Endothelial cell of umbilical vein (primary cell): ENCODE measurements at regions not wholly inside any gene's neighbourhood (a gene's known extent, or its start where the extent isn't known, plus 50 kb on each side); places are given as distances from the start of the nearest gene placed in this dataset.

Experiments used
- BruUV-seq: library from RNA; stranded (reverse); fragments of 400-500 nt; replicated peaks from 2 replicates; lab custom pipeline; 2021; lab: Mats Ljungman, UMichigan
- CTCF ChIA-PET: fragments of 300-600, 350-600 bp; sonication (Branson Sonifier 250); formaldehyde crosslinking; loops from one replicate; lab custom pipeline; 2021; ENCODE audit warnings: antibody characterized with exemption, inconsistent platforms; lab: Charles Lee
- POLR2A ChIA-PET: fragments of 300-600, 350-600 bp; sonication (Branson Sonifier 250); formaldehyde crosslinking; loops from one replicate; lab custom pipeline; 2021; ENCODE audit warnings: antibody characterized with exemption, inconsistent platforms; lab: Charles Lee
- DNase-seq: peaks from one replicate; pipeline ENCODE4 v3.0.0-alpha.2; 2011; ENCODE audit warnings: low read depth, low spot score
- FAIRE-seq: peaks from 2 replicates; lab custom pipeline; 2011; peaks lifted over from hg19 to GRCh38; lab: Jason Lieb, UNC
- H2AFZ ChIP-seq: 2 replicates; pipeline ENCODE4 v1.6.0; 2012; ENCODE audit warnings: low read depth, low read length, control low read depth, inconsistent platforms
- H3K27ac ChIP-seq: 2 replicates; pipeline ENCODE4 v1.5.1; 2011; ENCODE audit warnings: low read depth, mild to moderate bottlenecking, control low read depth, low read length, moderate library complexity; ENCODE audit not compliant: insufficient read depth
- H3K27me3 ChIP-seq, 2 experiments: 2 replicates each; pipeline versions ENCODE4 v1.6.0 to v1.6.1; 2011; ENCODE audit warnings: low read length in 2 of 2, mixed read lengths in 1 of 2; ENCODE audit not compliant: control insufficient read depth in 2 of 2, insufficient read depth in 2 of 2
- H3K36me3 ChIP-seq, 2 experiments: 2 replicates in 1 of 2; 3 replicates in 1 of 2; pipeline ENCODE4 v1.5.1; 2011; ENCODE audit warnings: low read length in 2 of 2, mild to moderate bottlenecking in 1 of 2, moderate library complexity in 1 of 2; ENCODE audit not compliant: control insufficient read depth in 2 of 2, insufficient read depth in 2 of 2; ENCODE audit errors: extremely low read depth in 1 of 2
- H3K4me1 ChIP-seq: 3 replicates; pipeline ENCODE4 v1.5.1; 2011; ENCODE audit warnings: mild to moderate bottlenecking, low read length; ENCODE audit not compliant: control insufficient read depth, insufficient read depth; ENCODE audit errors: extremely low read depth
- H3K4me2 ChIP-seq: 2 replicates; pipeline ENCODE4 v1.6.1; 2011; ENCODE audit warnings: low read length, control low read depth, mixed read lengths; ENCODE audit not compliant: insufficient read depth
- H3K4me3 ChIP-seq, 3 experiments: fragments of 200-600 bp in 1 of 3; sonication (generic), shearing (Covaris generic) in 1 of 3; replicated peaks in 1 of 3; 2 replicates each; pipeline ENCODE4 v1.5.1; 2011 to 2016; ENCODE audit warnings: control low read depth in 3 of 3, low read length in 3 of 3, mild to moderate bottlenecking in 2 of 3, inconsistent platforms in 1 of 3, low read depth in 1 of 3, moderate library complexity in 1 of 3; ENCODE audit not compliant: insufficient read depth in 1 of 3
- H3K79me2 ChIP-seq: 2 replicates; pipeline ENCODE4 v1.6.0; 2012; ENCODE audit warnings: low read length, inconsistent platforms; ENCODE audit not compliant: control insufficient read depth, insufficient read depth
- H3K9ac ChIP-seq: replicated peaks from 2 replicates; pipeline ENCODE3; 2011; ENCODE audit warnings: low read length, control low read depth; ENCODE audit not compliant: insufficient read depth; ENCODE audit errors: extremely low read depth
- H3K9me1 ChIP-seq: replicated peaks from 3 replicates; pipeline ENCODE4 v1.6.0; 2011; ENCODE audit warnings: mild to moderate bottlenecking, low read length; ENCODE audit not compliant: control insufficient read depth, insufficient read depth; ENCODE audit errors: extremely low read depth
- H3K9me3 ChIP-seq: replicated peaks from 2 replicates; pipeline ENCODE4 v1.5.1; 2012; ENCODE audit warnings: low read length, inconsistent platforms; ENCODE audit not compliant: control insufficient read depth, insufficient read depth
- H4K20me1 ChIP-seq: replicated peaks from 2 replicates; pipeline ENCODE3; 2011; ENCODE audit warnings: mild to moderate bottlenecking, low read length; ENCODE audit not compliant: control insufficient read depth, insufficient read depth; ENCODE audit errors: extremely low read depth
- EZH2 ChIP-seq: IDR thresholded peaks from 2 replicates; pipeline ENCODE4 v1.6.1; 2012; ENCODE audit warnings: borderline replicate concordance, low read depth, mild to moderate bottlenecking, moderate library complexity, low read length, inconsistent platforms; ENCODE audit not compliant: severe bottlenecking
- FOS ChIP-seq: IDR thresholded peaks from 2 replicates; pipeline ENCODE4 v1.6.1; 2011; ENCODE audit warnings: mild to moderate bottlenecking, low read length, moderate library complexity, borderline replicate concordance; ENCODE audit not compliant: insufficient read depth
- GATA2 ChIP-seq: IDR thresholded peaks from 2 replicates; pipeline ENCODE4 v1.7.0; 2011; ENCODE audit warnings: low read depth, mild to moderate bottlenecking, moderate library complexity, mixed read lengths, low read length; ENCODE audit not compliant: insufficient read length, insufficient read depth
- JUN ChIP-seq: IDR thresholded peaks from 2 replicates; pipeline ENCODE4 v1.6.1; 2011; ENCODE audit warnings: borderline replicate concordance, low read depth; ENCODE audit not compliant: insufficient read length, insufficient read depth
- MYC ChIP-seq: IDR thresholded peaks from one replicate; pipeline ENCODE4 v1.6.1; 2011; ENCODE audit warnings: mild to moderate bottlenecking, low read depth, low read length
- POLR2A ChIP-seq: IDR thresholded peaks from 2 replicates; pipeline ENCODE4 v1.6.1; 2012; ENCODE audit warnings: low read depth, mild to moderate bottlenecking, control low read depth, low read length
- POLR2AphosphoS5 ChIP-seq: IDR thresholded peaks from 2 replicates; pipeline ENCODE4 v1.6.1; 2012; ENCODE audit warnings: low read depth, mild to moderate bottlenecking, control low read depth, low read length, moderate library complexity; ENCODE audit not compliant: insufficient read depth
- dilution Hi-C: fragments of 300-500 bp; cut with MboI; formaldehyde crosslinking; loops from one replicate; pipeline ENCODE4 v1.15.0; 2019; ENCODE audit warnings: low sequenced_read_pairs; ENCODE audit not compliant: extremely low pct_ligation_motif_present
- intact Hi-C: fragments of 100-400 bp; cut with micrococcal nuclease; formaldehyde crosslinking; loops from one replicate; pipeline ENCODE4 v1.10.0; 2022
- TF ChIP-seq, protein P1 (sequence below): IDR thresholded peaks from 2 replicates; pipeline ENCODE4 v1.6.1; 2011; ENCODE audit not compliant: insufficient read depth, insufficient read length
- TF ChIP-seq, protein P2 (sequence below), 2 donors: IDR thresholded peaks; 1 replicate in 1 of 2; 2 replicates in 1 of 2; pipeline ENCODE4 v1.5.1; 2011; ENCODE audit warnings: low read length in 2 of 2, mild to moderate bottlenecking in 2 of 2, moderate library complexity in 2 of 2, control low read depth in 1 of 2, inconsistent platforms in 1 of 2, low read depth in 1 of 2; ENCODE audit not compliant: insufficient read depth in 1 of 2; ENCODE audit errors: extremely low read depth in 1 of 2

DNA sequence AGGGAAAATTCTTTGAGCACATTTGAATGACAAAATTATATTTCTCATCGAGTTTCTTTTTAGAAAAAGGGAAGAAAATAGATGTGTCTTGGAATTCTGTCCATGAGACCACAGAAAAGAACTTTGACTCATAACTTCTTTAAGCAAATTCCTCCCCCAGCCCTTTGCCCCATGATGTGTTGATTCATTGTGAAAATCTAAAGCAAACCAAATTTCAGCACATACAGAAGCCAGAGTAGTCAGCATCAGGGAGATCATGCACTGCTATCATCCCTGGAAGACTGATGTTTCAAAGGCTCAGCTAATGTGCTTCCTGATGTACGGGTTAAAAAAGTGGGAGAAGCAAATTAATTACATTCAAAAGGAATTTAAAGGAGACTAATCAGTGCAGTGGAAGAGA, 159.7 kb downstream of the FAT3 start:
- DNase-seq = no peak

GRCh38 chr11:92384802-92385201, 160.2 kb downstream of the FAT3 start:
- POLR2A ChIA-PET = no interaction called here
- CTCF ChIA-PET = no interaction called here
- dilution Hi-C loops = no loop called here
- H3K9ac ChIP-seq = no peak overlapping the region
- H3K27ac ChIP-seq = no peak overlapping the region
- H2AFZ ChIP-seq = no peak overlapping the region
- H3K9me1 ChIP-seq = no peaks in the 10 kb centered on the region
- H3K4me2 ChIP-seq = no peak overlapping the region
- FAIRE-seq (no peak), DNase-seq (no peak)
- no peak overlapping the region for H3K4me3 ChIP-seq
- no peaks in the 10 kb centered on the region for H3K36me3 ChIP-seq
- TF ChIP-seq FOS (no peak), POLR2AphosphoS5 (no peak), JUN (no peak), POLR2A (no peak), EZH2 (no peak), GATA2 (no peak), MYC (no peak)
- TF ChIP-seq, protein P1, sequence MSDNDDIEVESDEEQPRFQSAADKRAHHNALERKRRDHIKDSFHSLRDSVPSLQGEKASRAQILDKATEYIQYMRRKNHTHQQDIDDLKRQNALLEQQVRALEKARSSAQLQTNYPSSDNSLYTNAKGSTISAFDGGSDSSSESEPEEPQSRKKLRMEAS = no peak
- TF ChIP-seq, protein P2, sequence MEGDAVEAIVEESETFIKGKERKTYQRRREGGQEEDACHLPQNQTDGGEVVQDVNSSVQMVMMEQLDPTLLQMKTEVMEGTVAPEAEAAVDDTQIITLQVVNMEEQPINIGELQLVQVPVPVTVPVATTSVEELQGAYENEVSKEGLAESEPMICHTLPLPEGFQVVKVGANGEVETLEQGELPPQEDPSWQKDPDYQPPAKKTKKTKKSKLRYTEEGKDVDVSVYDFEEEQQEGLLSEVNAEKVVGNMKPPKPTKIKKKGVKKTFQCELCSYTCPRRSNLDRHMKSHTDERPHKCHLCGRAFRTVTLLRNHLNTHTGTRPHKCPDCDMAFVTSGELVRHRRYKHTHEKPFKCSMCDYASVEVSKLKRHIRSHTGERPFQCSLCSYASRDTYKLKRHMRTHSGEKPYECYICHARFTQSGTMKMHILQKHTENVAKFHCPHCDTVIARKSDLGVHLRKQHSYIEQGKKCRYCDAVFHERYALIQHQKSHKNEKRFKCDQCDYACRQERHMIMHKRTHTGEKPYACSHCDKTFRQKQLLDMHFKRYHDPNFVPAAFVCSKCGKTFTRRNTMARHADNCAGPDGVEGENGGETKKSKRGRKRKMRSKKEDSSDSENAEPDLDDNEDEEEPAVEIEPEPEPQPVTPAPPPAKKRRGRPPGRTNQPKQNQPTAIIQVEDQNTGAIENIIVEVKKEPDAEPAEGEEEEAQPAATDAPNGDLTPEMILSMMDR (IDR thresholded peaks at IDR 0.05; ENCODE audit: extremely low read depth in 1 of 2, insufficient read depth in 1 of 2, low read depth in 1 of 2, low read length in 2 of 2) = no peak
- intact Hi-C loops = loop anchor here (10.0 kb wide), 1 partner anchor 160 kb away; the partner anchor contains the start of gene FAT3
- H3K27me3 ChIP-seq = no peaks in the 10 kb centered on the region
- no peaks in the 10 kb centered on the region for H4K20me1 ChIP-seq
- no peaks in the 10 kb centered on the region for H3K9me3 ChIP-seq
- BruUV-seq = no TSS peak
- peaks cover 3% of the 10 kb centered on the region for H3K4me1 ChIP-seq
- no peaks in the 10 kb centered on the region for H3K79me2 ChIP-seq

More for the DNA sequence above, 159.7 kb downstream of the FAT3 start:
- peaks cover 3% of the 10 kb centered on the region for H3K4me1 ChIP-seq
- H3K9ac ChIP-seq = no peak overlapping the region
- no peaks in the 10 kb centered on the region for H3K36me3 ChIP-seq
- intact Hi-C loops (loop anchor here (10.0 kb wide), 1 partner anchor 160 kb away; the partner anchor contains the start of gene FAT3), dilution Hi-C loops (no loop called here)
- no peak overlapping the region for H3K27ac ChIP-seq
- H3K9me1 ChIP-seq = no peaks in the 10 kb centered on the region
- FAIRE-seq = no peak
- CTCF ChIA-PET = no interaction called here
- H3K9me3 ChIP-seq = no peaks in the 10 kb centered on the region
- no peak overlapping the region for H2AFZ ChIP-seq
- BruUV-seq = no TSS peak
- no peaks in the 10 kb centered on the region for H3K27me3 ChIP-seq
- TF ChIP-seq FOS (no peak), EZH2 (no peak), MYC (no peak)
- H3K4me3 ChIP-seq = no peak overlapping the region
- H3K79me2 ChIP-seq = no peaks in the 10 kb centered on the region
- H3K4me2 ChIP-seq = no peak overlapping the region
- POLR2A ChIA-PET = no interaction called here
- H4K20me1 ChIP-seq = no peaks in the 10 kb centered on the region
